ENCODE measurements at regions not wholly inside any gene's neighbourhood (a gene's known extent, or its start where the extent isn't known, plus 50 kb on each side); places are given as distances from the start of the nearest gene placed in this dataset.
A peak's percentile ranks its signal among the peaks of the same experiment; 100 is the strongest.

DNA sequence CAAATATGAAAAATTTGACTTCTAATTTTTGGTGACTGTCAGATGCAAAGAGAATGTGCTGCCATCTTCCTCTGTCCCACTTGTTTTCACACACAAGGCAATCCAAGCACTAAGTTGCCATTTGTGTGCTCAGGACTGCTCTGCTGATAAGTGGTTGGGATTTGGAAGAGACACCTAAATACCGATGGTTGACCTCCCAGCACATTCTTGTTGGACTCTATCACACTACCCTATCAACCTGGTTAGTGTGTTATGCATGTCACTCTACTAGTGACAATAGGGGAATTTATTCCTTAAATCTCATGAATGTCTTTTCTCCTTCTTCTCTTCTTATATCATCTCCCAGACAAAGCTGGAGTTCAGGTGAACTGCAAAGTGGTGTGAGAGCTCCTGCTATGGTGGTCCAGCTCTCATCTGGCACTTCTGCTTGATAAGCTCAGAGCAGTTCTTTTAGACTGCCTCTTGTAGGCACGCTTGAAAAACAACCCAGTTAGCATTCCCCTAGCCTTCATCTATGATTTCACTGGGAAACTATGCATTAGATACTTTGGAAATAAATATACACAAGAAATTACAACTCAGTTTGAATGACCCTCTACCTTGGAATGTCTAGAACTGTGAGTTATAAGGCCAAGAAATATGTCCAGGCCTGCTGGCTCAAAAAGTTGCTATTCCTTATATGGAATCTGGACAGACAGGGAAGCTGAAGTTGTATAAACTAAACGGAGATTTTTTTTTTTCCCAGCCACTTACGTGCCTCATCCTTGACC is 404.8 kb downstream of the MEIS1 start:
- Histone ChIP-seq H3K27ac (ENCODE audit: insufficient read length, low read depth, low read length) (no peak overlapping the region), H3K14ac (ENCODE audit: insufficient read depth, low read length) (no peak overlapping the region), H3K27me3 (ENCODE audit: insufficient read depth, low read length) (no peaks in the 10 kb centered on the region), H3K4ac (ENCODE audit: low read depth, low read length) (no peak overlapping the region), H3K4me2 (ENCODE audit: insufficient read depth, insufficient read length, low read length) (no peak overlapping the region), H2BK12ac (ENCODE audit: insufficient read length, low read depth, low read length) (no peak overlapping the region), H2BK120ac (ENCODE audit: low read depth, low read length, poor library complexity, severe bottlenecking) (no peak overlapping the region), H2AFZ (ENCODE audit: low read length) (no peak overlapping the region), H3K79me1 (ENCODE audit: insufficient read depth, low read depth, low read length, poor library complexity, severe bottlenecking) (no peaks in the 10 kb centered on the region), H3T11ph (ENCODE audit: low read length) (no peak overlapping the region), H4K8ac (replicated peaks; ENCODE audit: insufficient read length, low read depth, low read length) (no peak overlapping the region), H2BK5ac (ENCODE audit: insufficient read length, low read length) (no peak overlapping the region), H2BK20ac (ENCODE audit: low read depth, low read length, poor library complexity, severe bottlenecking) (no peak overlapping the region), H4K5ac (ENCODE audit: insufficient read length, low read depth, low read length) (no peak overlapping the region), H3K9ac (ENCODE audit: extremely low read depth, insufficient read length, low read length) (no peak overlapping the region), H3K23ac (ENCODE audit: insufficient read length, low read depth, low read length) (no peak overlapping the region), H2BK15ac (ENCODE audit: low read depth, low read length) (no peak overlapping the region), H3K18ac (ENCODE audit: insufficient read length, low read depth, low read length) (no peak overlapping the region), H3K4me1 (ENCODE audit: insufficient read depth, low read length) (no peaks in the 10 kb centered on the region), H4K91ac (ENCODE audit: insufficient read length, low read depth, low read length) (no peak overlapping the region), H3K9me3 (ENCODE audit: control insufficient read depth, low read depth, low read length) (no peaks in the 10 kb centered on the region), H3K56ac (ENCODE audit: insufficient read length, low read depth, low read length) (no peak overlapping the region), H4K20me1 (ENCODE audit: control insufficient read depth, insufficient read depth, insufficient read length) (no peaks in the 10 kb centered on the region), H3K79me2 (ENCODE audit: insufficient read depth, low read length) (no peaks in the 10 kb centered on the region), H2AK5ac (ENCODE audit: insufficient read length, low read length) (no peak overlapping the region), H3K23me2 (ENCODE audit: insufficient read length, low read depth, low read length, poor library complexity, severe bottlenecking) (no peaks in the 10 kb centered on the region)
- no peaks in the 10 kb centered on the region for H3K4me1 Mint-ChIP-seq
- no peak overlapping the region for H3K4me3 Mint-ChIP-seq
- H3K9me3 Mint-ChIP-seq, result no peaks in the 10 kb centered on the region
- no peaks in the 10 kb centered on the region for H3K36me3 Mint-ChIP-seq (ENCODE audit: insufficient read depth in 1 of 3, low read depth in 3 of 3)
- peak overlapping the region in 1 of 3 experiments; percentile 86; a peak in 1 of 7 replicates for H3K27ac Mint-ChIP-seq
- TF ChIP-seq, protein P1, sequence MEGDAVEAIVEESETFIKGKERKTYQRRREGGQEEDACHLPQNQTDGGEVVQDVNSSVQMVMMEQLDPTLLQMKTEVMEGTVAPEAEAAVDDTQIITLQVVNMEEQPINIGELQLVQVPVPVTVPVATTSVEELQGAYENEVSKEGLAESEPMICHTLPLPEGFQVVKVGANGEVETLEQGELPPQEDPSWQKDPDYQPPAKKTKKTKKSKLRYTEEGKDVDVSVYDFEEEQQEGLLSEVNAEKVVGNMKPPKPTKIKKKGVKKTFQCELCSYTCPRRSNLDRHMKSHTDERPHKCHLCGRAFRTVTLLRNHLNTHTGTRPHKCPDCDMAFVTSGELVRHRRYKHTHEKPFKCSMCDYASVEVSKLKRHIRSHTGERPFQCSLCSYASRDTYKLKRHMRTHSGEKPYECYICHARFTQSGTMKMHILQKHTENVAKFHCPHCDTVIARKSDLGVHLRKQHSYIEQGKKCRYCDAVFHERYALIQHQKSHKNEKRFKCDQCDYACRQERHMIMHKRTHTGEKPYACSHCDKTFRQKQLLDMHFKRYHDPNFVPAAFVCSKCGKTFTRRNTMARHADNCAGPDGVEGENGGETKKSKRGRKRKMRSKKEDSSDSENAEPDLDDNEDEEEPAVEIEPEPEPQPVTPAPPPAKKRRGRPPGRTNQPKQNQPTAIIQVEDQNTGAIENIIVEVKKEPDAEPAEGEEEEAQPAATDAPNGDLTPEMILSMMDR (conservative IDR thresholded peaks at IDR 0.05), result no peak
- no peaks in the 10 kb centered on the region; the same call in 1 of the 2 replicates for H3K27me3 Mint-ChIP-seq (ENCODE audit: low read depth)
- DNase-seq, result no peak
- WGBS (ENCODE audit: extremely low coverage, insufficient read length, low lambda C conversion rate), result no CpG with 5 or more reads among the region's 4 CpGs

All from H9 (cell line).